Vagina (tissue), 2 donors: ENCODE measurements at regions not wholly inside any gene's neighbourhood (a gene's known extent, or its start where the extent isn't known, plus 50 kb on each side); places are given as distances from the start of the nearest gene placed in this dataset.

Experiments
- DNase-seq, 2 donors: peaks; one replicate each; pipeline ENCODE4 v3.0.0-alpha.2; 2017; ENCODE audit errors: extremely low spot score in 2 of 2
- H3K27ac ChIP-seq: fragments of 200-600 bp; sonication (generic); one replicate; pipeline ENCODE4 v1.5.1; 2019
- H3K27me3 ChIP-seq: fragments of 200-600 bp; sonication (generic); one replicate; pipeline ENCODE4 v1.5.1; 2019
- H3K36me3 ChIP-seq, 2 donors: fragments of 200-600 bp; sonication (generic); one replicate each; pipeline ENCODE4 v1.5.1; 2017 to 2019
- H3K4me1 ChIP-seq: fragments of 200-600 bp; sonication (generic); one replicate; pipeline ENCODE4 v1.5.1; 2019
- H3K4me3 ChIP-seq, 2 donors: fragments of 200-600 bp; sonication (generic); 1 replicate in 1 of 2; 2 replicates in 1 of 2; pipeline ENCODE4 v1.5.1; 2016 to 2019
- H3K9me3 ChIP-seq: fragments of 200-600 bp; sonication (generic); one replicate; pipeline ENCODE4 v1.5.1; 2019
- CTCF ChIP-seq, 3 experiments: fragments of 450-650 bp in 2 of 3; fragments of 200-600 bp in 1 of 3; sonication (generic) in 1 of 3; IDR thresholded peaks; one replicate each; pipeline ENCODE4 v1.5.1; 2017 to 2019; ENCODE audit warnings: antibody characterized with exemption in 3 of 3, mild to moderate bottlenecking in 2 of 3, moderate library complexity in 2 of 3
- POLR2A ChIP-seq, 2 donors: fragments of 450-650 bp; IDR thresholded peaks; one replicate each; pipeline ENCODE4 v1.6.1; 2017; ENCODE audit warnings: antibody characterized with exemption in 2 of 2, mild to moderate bottlenecking in 2 of 2, moderate library complexity in 2 of 2
- POLR2AphosphoS5 ChIP-seq, 2 donors: sonication (generic); formaldehyde crosslinking; IDR thresholded peaks; one replicate each; pipeline ENCODE4 v1.9.0; 2017; ENCODE audit warnings: antibody characterized with exemption in 2 of 2, mild to moderate bottlenecking in 2 of 2, low read depth in 1 of 2; ENCODE audit not compliant: insufficient read depth in 1 of 2
- intact Hi-C: fragments of 100-400 bp; cut with DNase I; formaldehyde crosslinking; loops from one replicate; pipeline ENCODE4 v1.15.1; 2023

- DNase-seq, result no peak
- H3K27ac ChIP-seq, result no peak overlapping the region
- H3K4me1 ChIP-seq, result no peaks in the 10 kb centered on the region
- intact Hi-C loops, result no loop called here
- H3K4me3 ChIP-seq, result no peak overlapping the region
- no peaks in the 10 kb centered on the region for H3K36me3 ChIP-seq
- no peaks in the 10 kb centered on the region for H3K9me3 ChIP-seq
- TF ChIP-seq POLR2A (IDR thresholded peaks at IDR 0.05) (no peak), POLR2AphosphoS5 (IDR thresholded peaks at IDR 0.05; ENCODE audit: insufficient read depth in 1 of 2, low read depth in 1 of 2) (no peak), CTCF (IDR thresholded peaks at IDR 0.05) (no peak)
- no peaks in the 10 kb centered on the region for H3K27me3 ChIP-seq
These were observed 172.5 kb upstream of the MGAT5 start for GRCh38 chr2:134081238-134081938.

- H3K9me3 ChIP-seq, result no peaks in the 10 kb centered on the region
- H3K27me3 ChIP-seq, result no peaks in the 10 kb centered on the region
- DNase-seq, result no peak
- intact Hi-C loops, result no loop called here
- H3K4me3 ChIP-seq, result no peak overlapping the region
- H3K4me1 ChIP-seq, result no peaks in the 10 kb centered on the region
- no peaks in the 10 kb centered on the region for H3K36me3 ChIP-seq
- TF ChIP-seq POLR2A (IDR thresholded peaks at IDR 0.05) (no peak), CTCF (IDR thresholded peaks at IDR 0.05) (no peak), POLR2AphosphoS5 (IDR thresholded peaks at IDR 0.05; ENCODE audit: insufficient read depth in 1 of 2, low read depth in 1 of 2) (no peak)
- no peak overlapping the region for H3K27ac ChIP-seq
These were observed 170.3 kb upstream of the MGAT5 start for GRCh38 chr2:134083548-134083947.

GRCh38 chr2:134086594-134087219, 167.2 kb upstream of the MGAT5 start:
- Histone ChIP-seq H3K4me1 (no peaks in the 10 kb centered on the region), H3K4me3 (no peak overlapping the region), H3K27ac (no peak overlapping the region), H3K36me3 (no peaks in the 10 kb centered on the region), H3K9me3 (no peaks in the 10 kb centered on the region), H3K27me3 (no peaks in the 10 kb centered on the region)
- no peak for DNase-seq
- TF ChIP-seq CTCF (IDR thresholded peaks at IDR 0.05) (no peak), POLR2A (IDR thresholded peaks at IDR 0.05) (no peak), POLR2AphosphoS5 (IDR thresholded peaks at IDR 0.05; ENCODE audit: insufficient read depth in 1 of 2, low read depth in 1 of 2) (no peak)
- intact Hi-C loops, result no loop called here

- no peaks in the 10 kb centered on the region for H3K9me3 ChIP-seq
- no peak overlapping the region for H3K4me3 ChIP-seq
- H3K4me1 ChIP-seq, result no peaks in the 10 kb centered on the region
- no peak overlapping the region for H3K27ac ChIP-seq
- H3K36me3 ChIP-seq, result no peaks in the 10 kb centered on the region
- no peaks in the 10 kb centered on the region for H3K27me3 ChIP-seq
- no peak for DNase-seq
- TF ChIP-seq POLR2A (IDR thresholded peaks at IDR 0.05), result no peak
- TF ChIP-seq POLR2AphosphoS5 (IDR thresholded peaks at IDR 0.05; ENCODE audit: insufficient read depth in 1 of 2, low read depth in 1 of 2), result no peak
- TF ChIP-seq CTCF (IDR thresholded peaks at IDR 0.05), result no peak
- intact Hi-C loops, result no loop called here
These were observed 166.4 kb upstream of the MGAT5 start for GRCh38 chr2:134087371-134087921.

GRCh38 chr2:134089454-134089853, 164.4 kb upstream of the MGAT5 start:
- DNase-seq, result no peak
- H3K9me3 ChIP-seq, result no peaks in the 10 kb centered on the region
- intact Hi-C loops, result no loop called here
- no peaks in the 10 kb centered on the region for H3K27me3 ChIP-seq
- no peaks in the 10 kb centered on the region for H3K4me1 ChIP-seq
- no peak overlapping the region for H3K27ac ChIP-seq
- H3K36me3 ChIP-seq, result no peaks in the 10 kb centered on the region
- TF ChIP-seq CTCF (IDR thresholded peaks at IDR 0.05) (no peak), POLR2AphosphoS5 (IDR thresholded peaks at IDR 0.05; ENCODE audit: insufficient read depth in 1 of 2, low read depth in 1 of 2) (no peak), POLR2A (IDR thresholded peaks at IDR 0.05) (no peak)
- H3K4me3 ChIP-seq, result no peak overlapping the region
